ENCODE measurements at regions not wholly inside any gene's neighbourhood (a gene's known extent, or its start where the extent isn't known, plus 50 kb on each side); places are given as distances from the start of the nearest gene placed in this dataset.
A peak's percentile ranks its signal among the peaks of the same experiment; 100 is the strongest.

- no peaks in the 10 kb centered on the region for H3K9me1 ChIP-seq (ENCODE audit: control insufficient read depth, insufficient read depth, low read length)
- no peaks in the 10 kb centered on the region for H4K20me1 ChIP-seq (replicated peaks; ENCODE audit: control insufficient read depth, insufficient read depth, low read length)
- ATAC-seq (no peak), FAIRE-seq (no peak), DNase-seq (ENCODE audit: extremely low read depth in 1 of 4, low spot score in 3 of 4) (no peak)
- ChIA-PET POLR2A (interaction anchor here (0.6 kb wide), 1 partner anchor 200 kb away, joined by 4 read pairs; no protein-coding TSS in a partner anchor), CTCF (ENCODE audit: low intra/inter-chr PET ratio) (no interaction called here)
- H3K9me3 ChIP-seq (replicated peaks; ENCODE audit: control insufficient read depth, insufficient read depth, low read depth, low read length) = 0 out of 2 replicates have a peak, but pooled peaks cover 3% of the 10 kb centered on the region
- in situ Hi-C loops (cut with MboI) = no loop called here
- intact Hi-C loops (cut with micrococcal nuclease) = no loop called here
- no peak overlapping the region for H3K9ac ChIP-seq (ENCODE audit: insufficient read depth in 1 of 2, low read depth in 2 of 2, low read length in 2 of 2)
- no peaks in the 10 kb centered on the region for H3K4me1 ChIP-seq (replicated peaks in 1 of 2; ENCODE audit: control insufficient read depth in 2 of 2, insufficient read depth in 2 of 2, low read length in 2 of 2)
- WGBS (ENCODE audit: insufficient coverage, low coverage, missing lambda C conversion rate) = 0% methylated on average over 2 of the region's 4 CpGs
- no peaks in the 10 kb centered on the region for H3K36me3 ChIP-seq (ENCODE audit: control insufficient read depth, insufficient read depth, low read length)
- H3K4me3 ChIP-seq = no peak overlapping the region
- H3K27ac ChIP-seq (ENCODE audit: extremely low read depth, low read depth, low read length) = no peak overlapping the region
- H3K4me2 ChIP-seq (ENCODE audit: insufficient read depth, low read length) = no peak overlapping the region
- H3K27me3 ChIP-seq (ENCODE audit: control insufficient read depth in 2 of 2, insufficient read depth in 2 of 2, low read length in 2 of 2) = no peaks in the 10 kb centered on the region; a peak in 1 of 5 replicates
- no TSS peak for BruUV-seq (replicated peaks)
- H2AFZ ChIP-seq (ENCODE audit: low read depth, low read length) = no peak overlapping the region
- no peaks in the 10 kb centered on the region for H3K79me2 ChIP-seq (ENCODE audit: control insufficient read depth, insufficient read depth, low read length)
- no peak for TF ChIP-seq PPARD (CRISPR knock-in tag; IDR thresholded peaks at IDR 0.05)
- TF ChIP-seq ZNF316 (IDR thresholded peaks at IDR 0.05) = peak; percentile 17; the same call in 1 of the 2 replicates
Measured at GRCh38 chr17:431494-431893, 78.9 kb upstream of the RPH3AL start.

- H3K79me2 ChIP-seq (ENCODE audit: control insufficient read depth, insufficient read depth, low read length) = no peaks in the 10 kb centered on the region
- no peaks in the 10 kb centered on the region for H3K9me3 ChIP-seq (replicated peaks; ENCODE audit: control insufficient read depth, insufficient read depth, low read depth, low read length)
- DNase-seq (ENCODE audit: extremely low read depth in 1 of 4, low spot score in 3 of 4) (no peak), FAIRE-seq (no peak), ATAC-seq (no peak)
- H2AFZ ChIP-seq (ENCODE audit: low read depth, low read length) = no peak overlapping the region
- BruUV-seq (replicated peaks) = no TSS peak
- TF ChIP-seq NEUROD1 (IDR thresholded peaks at IDR 0.05; ENCODE audit: borderline replicate concordance, low read depth, low read length, partially characterized antibody) = no peak
- no peak overlapping the region for H3K4me2 ChIP-seq (ENCODE audit: insufficient read depth, low read length)
- no peak overlapping the region for H3K27ac ChIP-seq (ENCODE audit: extremely low read depth, low read depth, low read length)
- no peaks in the 10 kb centered on the region for H3K4me1 ChIP-seq (replicated peaks in 1 of 2; ENCODE audit: control insufficient read depth in 2 of 2, insufficient read depth in 2 of 2, low read length in 2 of 2)
- H3K36me3 ChIP-seq (ENCODE audit: control insufficient read depth, insufficient read depth, low read length) = no peaks in the 10 kb centered on the region
- H4K20me1 ChIP-seq (replicated peaks; ENCODE audit: control insufficient read depth, insufficient read depth, low read length) = no peaks in the 10 kb centered on the region
- H3K9ac ChIP-seq (ENCODE audit: insufficient read depth in 1 of 2, low read depth in 2 of 2, low read length in 2 of 2) = no peak overlapping the region
- in situ Hi-C loops (cut with MboI) = loop anchor here (10.0 kb wide), 1 partner anchor 555 kb away; no protein-coding TSS in a partner anchor
- ChIA-PET CTCF (ENCODE audit: low intra/inter-chr PET ratio) (interaction anchor here (0.5 kb wide), 1 partner anchor 17 kb away, joined by 3 read pairs; no protein-coding TSS in a partner anchor), POLR2A (interaction anchor here (0.7 to 1.3 kb wide), 2 partner anchors 62 to 69 kb away, joined by 3 to 6 read pairs; no protein-coding TSS in a partner anchor)
- no peaks in the 10 kb centered on the region for H3K9me1 ChIP-seq (ENCODE audit: control insufficient read depth, insufficient read depth, low read length)
- intact Hi-C loops (cut with micrococcal nuclease) = no loop called here
- no peak overlapping the region for H3K4me3 ChIP-seq
- H3K27me3 ChIP-seq (ENCODE audit: control insufficient read depth in 2 of 2, insufficient read depth in 2 of 2, low read length in 2 of 2) = no peaks in the 10 kb centered on the region; a peak in 1 of 5 replicates
- WGBS (ENCODE audit: insufficient coverage, low coverage, missing lambda C conversion rate) = 6% methylated on average over 7 of the region's 8 CpGs
Measured at GRCh38 chr17:429589-429988, 77.0 kb upstream of the RPH3AL start.

All from K562 (cell line).